Mesendoderm (in vitro differentiated cells): ENCODE measurements at regions not wholly inside any gene's neighbourhood (a gene's known extent, or its start where the extent isn't known, plus 50 kb on each side); places are given as distances from the start of the nearest gene placed in this dataset.

Experiments
- DNase-seq: peaks from one replicate; pipeline ENCODE4 v3.0.0; 2013
- H2AK5ac ChIP-seq: 2 replicates; pipeline ENCODE4 v1.6.1; 2013; ENCODE audit warnings: low read length, inconsistent platforms
- H2BK120ac ChIP-seq: 2 replicates; pipeline ENCODE4 v1.6.1; 2013; ENCODE audit warnings: low read depth, mild to moderate bottlenecking, low read length, moderate library complexity, mixed read lengths
- H2BK15ac ChIP-seq: replicated peaks from 2 replicates; pipeline ENCODE4 v1.6.1; 2013; ENCODE audit warnings: low read depth, mild to moderate bottlenecking, moderate library complexity
- H2BK5ac ChIP-seq: 2 replicates; pipeline ENCODE4 v1.6.1; 2013; ENCODE audit warnings: low read length, inconsistent platforms
- H3K18ac ChIP-seq: 2 replicates; pipeline ENCODE4 v1.6.1; 2013; ENCODE audit warnings: mild to moderate bottlenecking, low read length, mixed read lengths
- H3K23ac ChIP-seq: one replicate; pipeline ENCODE4 v1.6.1; 2013; ENCODE audit warnings: low read length
- H3K27ac ChIP-seq: 2 replicates; pipeline ENCODE4 v1.5.1; 2013; ENCODE audit warnings: low read depth, mild to moderate bottlenecking, inconsistent platforms, low read length, moderate library complexity
- H3K27me3 ChIP-seq: 2 replicates; pipeline ENCODE4 v1.6.1; 2013; ENCODE audit warnings: low read length, control low read depth, mild to moderate bottlenecking, inconsistent platforms; ENCODE audit not compliant: insufficient read depth, poor library complexity
- H3K36me3 ChIP-seq: 2 replicates; pipeline ENCODE4 v1.6.1; 2013; ENCODE audit warnings: low read length, inconsistent platforms; ENCODE audit not compliant: control insufficient read depth, insufficient read depth
- H3K4ac ChIP-seq: one replicate; pipeline ENCODE4 v1.6.1; 2013; ENCODE audit warnings: low read depth, mild to moderate bottlenecking, low read length, moderate library complexity
- H3K4me1 ChIP-seq: 2 replicates; pipeline ENCODE4 v1.6.1; 2013; ENCODE audit warnings: low read depth, low read length, inconsistent platforms; ENCODE audit not compliant: control insufficient read depth
- H3K4me2 ChIP-seq: 2 replicates; pipeline ENCODE4 v1.6.1; 2013; ENCODE audit warnings: low read length
- H3K4me3 ChIP-seq: 2 replicates; pipeline ENCODE4 v1.5.1; 2013; ENCODE audit warnings: mild to moderate bottlenecking, low read length
- H3K56ac ChIP-seq: one replicate; pipeline ENCODE4 v1.6.1; 2013; ENCODE audit warnings: low read length
- H3K79me1 ChIP-seq: 2 replicates; pipeline ENCODE4 v1.6.1; 2013; ENCODE audit warnings: low read length, inconsistent platforms
- H3K79me2 ChIP-seq: 2 replicates; pipeline ENCODE4 v1.6.1; 2013; ENCODE audit warnings: mild to moderate bottlenecking, low read length; ENCODE audit not compliant: control insufficient read depth, insufficient read depth
- H3K9ac ChIP-seq: 2 replicates; pipeline ENCODE4 v1.6.1; 2013; ENCODE audit warnings: low read length, inconsistent platforms
- H4K5ac ChIP-seq: one replicate; pipeline ENCODE4 v1.6.1; 2013; ENCODE audit warnings: low read length
- H4K8ac ChIP-seq: one replicate; pipeline ENCODE4 v1.6.1; 2013; ENCODE audit warnings: low read depth, mild to moderate bottlenecking, control low read depth, low read length, moderate library complexity
- WGBS: extraction: QIAGEN DNeasy Blood & Tissue Kit; methylation state at CpG from one replicate; pipeline ENCODE4 v1.1.7; 2013; ENCODE audit warnings: low lambda C conversion rate, missing lambda C conversion rate; ENCODE audit not compliant: insufficient coverage; ENCODE audit errors: extremely low coverage; 5-methylcytosine and 5-hydroxymethylcytosine counted together

DNA sequence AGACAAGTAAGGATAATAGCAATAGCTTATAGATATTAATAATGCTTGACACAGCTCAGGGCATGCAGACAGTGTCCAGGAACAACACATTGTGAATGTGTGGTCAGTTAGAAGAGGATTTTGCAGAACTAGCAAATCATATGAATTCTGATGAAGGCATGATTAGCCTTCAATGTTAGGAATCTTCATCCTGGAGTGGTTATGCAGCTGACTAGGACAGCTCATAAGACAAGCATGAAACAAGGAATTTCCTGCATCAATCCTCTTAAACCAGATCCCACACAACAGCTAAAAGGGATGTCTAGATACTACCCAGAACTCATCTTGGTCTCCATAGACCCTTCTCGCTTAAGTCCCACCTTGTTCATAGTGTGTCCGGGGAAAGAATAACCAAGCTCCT lies 499.0 kb upstream of the ATP11B start:
- DNase-seq = no peak
- Histone ChIP-seq H3K4me1 (no peaks in the 10 kb centered on the region), H3K79me2 (no peaks in the 10 kb centered on the region), H3K4me2 (no peak overlapping the region), H2AK5ac (no peak overlapping the region), H3K27ac (no peak overlapping the region), H3K4me3 (no peak overlapping the region), H3K18ac (no peak overlapping the region), H3K27me3 (no peaks in the 10 kb centered on the region), H3K4ac (no peak overlapping the region), H3K79me1 (no peaks in the 10 kb centered on the region), H4K5ac (no peak overlapping the region), H2BK15ac (no peak overlapping the region), H2BK5ac (no peak overlapping the region), H3K56ac (no peak overlapping the region), H2BK120ac (no peak overlapping the region), H3K9ac (no peak overlapping the region), H3K23ac (no peak overlapping the region), H3K36me3 (no peaks in the 10 kb centered on the region), H4K8ac (no peak overlapping the region)
- WGBS = no CpG with 5 or more reads among the region's 2 CpGs

DNA sequence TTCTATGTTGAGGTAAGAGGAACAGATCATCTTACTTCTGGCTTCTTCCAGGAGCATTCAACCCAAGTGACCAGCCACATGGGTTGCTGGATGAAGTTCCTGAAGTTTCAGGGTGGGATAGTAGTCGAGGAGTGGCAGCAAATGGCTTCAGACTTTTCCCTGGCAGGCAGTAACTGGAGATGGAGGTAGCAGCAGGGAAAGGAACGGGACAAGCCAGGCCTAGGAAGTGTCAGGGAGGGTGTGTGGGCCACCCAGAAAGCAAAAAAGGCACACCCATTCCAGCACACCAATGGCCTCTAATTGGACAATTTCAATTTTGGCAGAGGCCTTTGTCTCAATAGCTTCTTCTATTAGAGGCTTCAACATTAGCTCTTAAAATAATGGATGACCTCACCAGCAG lies 498.6 kb upstream of the ATP11B start:
- Histone ChIP-seq H3K4ac (no peak overlapping the region), H3K27ac (no peak overlapping the region), H2AK5ac (no peak overlapping the region), H3K4me1 (no peaks in the 10 kb centered on the region), H4K8ac (no peak overlapping the region), H3K79me1 (no peaks in the 10 kb centered on the region), H3K4me3 (no peak overlapping the region), H2BK5ac (no peak overlapping the region), H3K79me2 (no peaks in the 10 kb centered on the region), H3K4me2 (no peak overlapping the region), H2BK15ac (no peak overlapping the region), H3K56ac (no peak overlapping the region), H3K9ac (no peak overlapping the region), H4K5ac (no peak overlapping the region), H3K27me3 (no peaks in the 10 kb centered on the region), H3K36me3 (no peaks in the 10 kb centered on the region), H2BK120ac (no peak overlapping the region), H3K23ac (no peak overlapping the region), H3K18ac (no peak overlapping the region)
- no peak for DNase-seq
- WGBS = no CpG with 5 or more reads among the region's 2 CpGs

DNA sequence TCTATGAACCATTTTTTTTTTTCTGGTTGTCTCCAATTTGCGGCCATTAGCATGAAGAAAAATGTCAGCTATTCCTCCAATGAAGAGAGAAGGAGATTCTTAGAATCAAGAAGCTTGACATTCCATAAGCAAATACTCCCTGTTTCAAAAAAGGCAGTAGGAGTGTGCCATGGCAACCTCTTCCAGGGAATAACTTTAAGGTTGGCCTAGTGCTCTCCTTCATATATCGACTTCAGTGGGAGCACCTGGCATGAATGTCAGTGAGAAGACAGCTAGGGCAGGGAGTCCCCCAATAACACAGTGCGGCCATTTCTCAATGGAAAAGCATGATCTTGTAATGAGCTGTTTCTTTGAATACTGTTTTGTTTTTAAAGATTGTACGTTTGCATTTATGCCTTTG lies 493.0 kb upstream of the ATP11B start:
- no peak overlapping the region for H3K23ac ChIP-seq
- H2AK5ac ChIP-seq = no peak overlapping the region
- H3K9ac ChIP-seq = no peak overlapping the region
- no peak overlapping the region for H2BK120ac ChIP-seq
- no peak overlapping the region for H3K56ac ChIP-seq
- DNase-seq = no peak
- no CpG with 5 or more reads among the region's 4 CpGs for WGBS
- no peak overlapping the region for H3K4me3 ChIP-seq
- H3K79me1 ChIP-seq = no peaks in the 10 kb centered on the region
- no peak overlapping the region for H3K4me2 ChIP-seq
- H3K18ac ChIP-seq = no peak overlapping the region
- H3K27ac ChIP-seq = no peak overlapping the region
- no peak overlapping the region for H3K4ac ChIP-seq
- H4K8ac ChIP-seq = no peak overlapping the region
- H2BK15ac ChIP-seq = no peak overlapping the region
- no peak overlapping the region for H2BK5ac ChIP-seq
- H3K27me3 ChIP-seq = no peaks in the 10 kb centered on the region
- no peak overlapping the region for H4K5ac ChIP-seq
- H3K36me3 ChIP-seq = no peaks in the 10 kb centered on the region
- no peaks in the 10 kb centered on the region for H3K4me1 ChIP-seq
- no peaks in the 10 kb centered on the region for H3K79me2 ChIP-seq

- H3K23ac ChIP-seq = no peak overlapping the region
- no peak overlapping the region for H3K4ac ChIP-seq
- H2AK5ac ChIP-seq = no peak overlapping the region
- no peak overlapping the region for H3K9ac ChIP-seq
- DNase-seq = no peak
- no peak overlapping the region for H4K8ac ChIP-seq
- no peak overlapping the region for H3K4me3 ChIP-seq
- no peaks in the 10 kb centered on the region for H3K27me3 ChIP-seq
- no peaks in the 10 kb centered on the region for H3K79me2 ChIP-seq
- H3K4me1 ChIP-seq = no peaks in the 10 kb centered on the region
- H3K4me2 ChIP-seq = no peak overlapping the region
- H2BK120ac ChIP-seq = no peak overlapping the region
- no peak overlapping the region for H3K56ac ChIP-seq
- no CpG with 5 or more reads among the region's 1 CpG for WGBS
- H3K18ac ChIP-seq = no peak overlapping the region
- no peaks in the 10 kb centered on the region for H3K79me1 ChIP-seq
- H3K36me3 ChIP-seq = no peaks in the 10 kb centered on the region
- no peak overlapping the region for H2BK15ac ChIP-seq
- no peak overlapping the region for H2BK5ac ChIP-seq
- no peak overlapping the region for H3K27ac ChIP-seq
- no peak overlapping the region for H4K5ac ChIP-seq
These were observed 490.1 kb upstream of the ATP11B start for GRCh38 chr3:182303169-182303568.

GRCh38 chr3:182305881-182306665 lies 487.2 kb upstream of the ATP11B start:
- H3K4me3 ChIP-seq = no peak overlapping the region
- no peak overlapping the region for H3K4me2 ChIP-seq
- no peak overlapping the region for H3K18ac ChIP-seq
- no peak overlapping the region for H4K8ac ChIP-seq
- no peak overlapping the region for H3K9ac ChIP-seq
- H3K36me3 ChIP-seq = no peaks in the 10 kb centered on the region
- no peaks in the 10 kb centered on the region for H3K4me1 ChIP-seq
- H4K5ac ChIP-seq = no peak overlapping the region
- H3K23ac ChIP-seq = no peak overlapping the region
- no peak overlapping the region for H3K4ac ChIP-seq
- H3K79me1 ChIP-seq = no peaks in the 10 kb centered on the region
- no peak overlapping the region for H2BK15ac ChIP-seq
- H3K79me2 ChIP-seq = no peaks in the 10 kb centered on the region
- H2BK5ac ChIP-seq = no peak overlapping the region
- no peak overlapping the region for H3K56ac ChIP-seq
- no peaks in the 10 kb centered on the region for H3K27me3 ChIP-seq
- H2AK5ac ChIP-seq = no peak overlapping the region
- no peak overlapping the region for H3K27ac ChIP-seq
- WGBS = no CpG with 5 or more reads among the region's 6 CpGs
- DNase-seq = no peak
- H2BK120ac ChIP-seq = no peak overlapping the region

DNA sequence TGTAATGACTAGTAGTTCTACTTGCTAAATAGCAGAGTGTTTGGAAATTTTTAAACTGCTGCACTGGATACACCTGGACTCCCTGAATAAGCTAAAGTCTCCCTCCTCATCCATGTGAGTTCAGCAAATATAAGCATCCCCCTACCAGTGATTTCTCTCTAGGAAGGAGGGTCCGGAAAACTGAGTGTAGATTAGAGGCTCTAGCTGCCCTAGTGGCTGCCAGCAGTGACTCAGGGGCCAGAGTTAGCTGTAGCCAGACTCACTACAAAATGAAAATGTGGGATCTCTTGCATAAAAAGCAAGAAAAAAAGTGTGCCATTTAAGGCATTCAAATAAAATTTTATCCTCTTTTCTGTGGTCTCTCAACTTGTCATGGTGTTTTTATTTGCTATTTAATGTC lies 485.0 kb upstream of the ATP11B start:
- Histone ChIP-seq H2BK5ac (no peak overlapping the region), H3K4me2 (no peak overlapping the region), H3K27me3 (no peaks in the 10 kb centered on the region), H3K56ac (no peak overlapping the region), H4K5ac (no peak overlapping the region), H4K8ac (no peak overlapping the region), H2BK120ac (no peak overlapping the region), H3K4me1 (no peaks in the 10 kb centered on the region), H2BK15ac (no peak overlapping the region), H3K4me3 (no peak overlapping the region), H3K36me3 (no peaks in the 10 kb centered on the region), H3K9ac (no peak overlapping the region), H3K4ac (no peak overlapping the region), H3K27ac (no peak overlapping the region), H2AK5ac (no peak overlapping the region), H3K79me1 (no peaks in the 10 kb centered on the region), H3K18ac (no peak overlapping the region), H3K79me2 (no peaks in the 10 kb centered on the region), H3K23ac (no peak overlapping the region)
- no peak for DNase-seq
- WGBS = no CpG with 5 or more reads among the region's 1 CpG
